ENCODE measurements at regions not wholly inside any gene's neighbourhood (a gene's known extent, or its start where the extent isn't known, plus 50 kb on each side); places are given as distances from the start of the nearest gene placed in this dataset.

GRCh38 chr2:181367906-181368435 is 89.2 kb upstream of the ITGA4 start:
- 78 to 84% methylated on average over 2 of the region's 2 CpGs for WGBS, 2 donors
- DNase-seq: no peak
- Histone ChIP-seq H3K27me3 (no peaks in the 10 kb centered on the region), H3K9me3 (no peaks in the 10 kb centered on the region), H3K4me3 (no peak overlapping the region), H3K4me1 (no peaks in the 10 kb centered on the region), H3K36me3 (no peaks in the 10 kb centered on the region), H3K27ac (no peak overlapping the region)
- FAIRE-seq: no peak
- intact Hi-C loops (cut with DNase I): no loop called here
- no peak for ATAC-seq
- no peak for TF ChIP-seq CTCF (IDR thresholded peaks at IDR 0.05)

GRCh38 chr2:181370126-181370525 is 87.1 kb upstream of the ITGA4 start:
- no peaks in the 10 kb centered on the region for H3K9me3 ChIP-seq
- no peak overlapping the region for H3K27ac ChIP-seq
- ATAC-seq: no peak
- no peak for DNase-seq
- no peaks in the 10 kb centered on the region for H3K36me3 ChIP-seq
- H3K4me3 ChIP-seq: no peak overlapping the region
- no peaks in the 10 kb centered on the region for H3K27me3 ChIP-seq
- 75 to 82% methylated on average over 3 of the region's 3 CpGs for WGBS, 2 donors
- intact Hi-C loops (cut with DNase I): no loop called here
- no peaks in the 10 kb centered on the region for H3K4me1 ChIP-seq
- FAIRE-seq: no peak
- TF ChIP-seq CTCF (IDR thresholded peaks at IDR 0.05): no peak

- intact Hi-C loops (cut with DNase I): no loop called here
- 65 to 81% methylated on average over 2 of the region's 2 CpGs for WGBS, 2 donors
- H3K9me3 ChIP-seq: no peaks in the 10 kb centered on the region
- H3K36me3 ChIP-seq: no peaks in the 10 kb centered on the region
- H3K4me3 ChIP-seq: no peak overlapping the region
- no peak overlapping the region for H3K27ac ChIP-seq
- no peak for FAIRE-seq
- no peak for ATAC-seq
- no peaks in the 10 kb centered on the region for H3K27me3 ChIP-seq
- no peaks in the 10 kb centered on the region for H3K4me1 ChIP-seq
- TF ChIP-seq CTCF (IDR thresholded peaks at IDR 0.05): no peak
- no peak for DNase-seq
These were observed 86.0 kb upstream of the ITGA4 start for GRCh38 chr2:181371195-181371594.

GRCh38 chr2:181371782-181372645 is 85.2 kb upstream of the ITGA4 start:
- FAIRE-seq (no peak), DNase-seq (no peak), ATAC-seq (no peak)
- Histone ChIP-seq H3K27me3 (no peaks in the 10 kb centered on the region), H3K36me3 (no peaks in the 10 kb centered on the region), H3K4me1 (no peaks in the 10 kb centered on the region), H3K27ac (no peak overlapping the region), H3K9me3 (no peaks in the 10 kb centered on the region), H3K4me3 (no peak overlapping the region)
- whole genome bisulfite sequencing, 2 donors: 13 to 21% methylated on average over 2 of the region's 2 CpGs
- no peak for TF ChIP-seq CTCF (IDR thresholded peaks at IDR 0.05)
- intact Hi-C loops (cut with DNase I): no loop called here

GRCh38 chr2:181372646-181373040 is 84.5 kb upstream of the ITGA4 start:
- no peak for FAIRE-seq
- 65 to 73% methylated on average over 3 of the region's 3 CpGs for WGBS, 2 donors
- Histone ChIP-seq H3K36me3 (no peaks in the 10 kb centered on the region), H3K4me1 (no peaks in the 10 kb centered on the region), H3K9me3 (no peaks in the 10 kb centered on the region), H3K27ac (no peak overlapping the region), H3K4me3 (no peak overlapping the region), H3K27me3 (no peaks in the 10 kb centered on the region)
- TF ChIP-seq CTCF (IDR thresholded peaks at IDR 0.05): no peak
- no peak for ATAC-seq
- intact Hi-C loops (cut with DNase I): no loop called here
- DNase-seq: no peak
